HepG2 (cell line): ENCODE measurements at regions not wholly inside any gene's neighbourhood (a gene's known extent, or its start where the extent isn't known, plus 50 kb on each side); places are given as distances from the start of the nearest gene placed in this dataset.

ENCODE experiments used
- ERF ChIP-seq: IDR thresholded peaks from 2 replicates; pipeline ENCODE4 v1.6.1; 2018; ENCODE audit warnings: missing biosample characterization, missing genetic modification reagents
- GABPB1 ChIP-seq: IDR thresholded peaks from 2 replicates; pipeline ENCODE4 v1.6.1; 2016; ENCODE audit warnings: mild to moderate bottlenecking, missing genetic modification reagents, moderate library complexity, missing compliant biosample characterization
- JUNB ChIP-seq: sonication (generic); formaldehyde crosslinking; IDR thresholded peaks from 2 replicates; pipeline ENCODE4 v1.8.0; 2022; ENCODE audit warnings: missing genetic modification reagents, mild to moderate bottlenecking, borderline replicate concordance
- MBD4 ChIP-seq: IDR thresholded peaks from 2 replicates; pipeline ENCODE4 v1.6.1; 2012; ENCODE audit warnings: low read length, inconsistent platforms, borderline replicate concordance
- NFKBIZ ChIP-seq: IDR thresholded peaks from 2 replicates; pipeline ENCODE4 v1.6.1; 2018; ENCODE audit warnings: missing genetic modification reagents, missing compliant biosample characterization
- PHF5A ChIP-seq: IDR thresholded peaks from one replicate; pipeline ENCODE4 v1.6.1; 2018; ENCODE audit warnings: low read depth, missing genetic modification reagents; ENCODE audit not compliant: unreplicated experiment
- PPARG ChIP-seq: conservative IDR thresholded peaks from 2 replicates; pipeline ENCODE4 v1.6.1; 2016; ENCODE audit warnings: missing biosample characterization, missing genetic modification reagents
- PRPF4 ChIP-seq: fragments of 200-400 bp; formaldehyde crosslinking; IDR thresholded peaks from 2 replicates; pipeline ENCODE4 v1.6.1; 2016; ENCODE audit warnings: low read length, low read depth; ENCODE audit not compliant: poor library complexity, severe bottlenecking
- SAFB2 ChIP-seq: sonication (generic); formaldehyde crosslinking; IDR thresholded peaks from 2 replicates; pipeline ENCODE4 v1.5.1; 2020; ENCODE audit warnings: missing genetic modification reagents, low read depth, mild to moderate bottlenecking, borderline replicate concordance
- TBX3 ChIP-seq: fragments of 450-650 bp; IDR thresholded peaks from 2 replicates; pipeline ENCODE4 v1.6.1; 2017; ENCODE audit warnings: antibody characterized with exemption, mild to moderate bottlenecking, inconsistent platforms, borderline replicate concordance
- YY1 ChIP-seq: IDR thresholded peaks from 2 replicates; pipeline ENCODE4 v1.6.1; 2011; ENCODE audit warnings: low read length, low read depth, moderate library complexity, mild to moderate bottlenecking; ENCODE audit not compliant: insufficient read depth, insufficient replicate concordance
- ZBTB7A ChIP-seq: sonication (generic); formaldehyde crosslinking; IDR thresholded peaks from 2 replicates; pipeline ENCODE4 v1.8.0; 2022; ENCODE audit warnings: mild to moderate bottlenecking, missing genetic modification reagents
- ZKSCAN8 ChIP-seq: IDR thresholded peaks from 2 replicates; pipeline ENCODE4 v1.6.1; 2016; ENCODE audit warnings: borderline replicate concordance, missing genetic modification reagents, missing compliant biosample characterization
- ZNF331 ChIP-seq: sonication (generic); formaldehyde crosslinking; IDR thresholded peaks from 2 replicates; pipeline ENCODE4 v1.4.0; 2020; ENCODE audit warnings: missing genetic modification reagents
- ZNF547 ChIP-seq: sonication (generic); formaldehyde crosslinking; IDR thresholded peaks from 2 replicates; pipeline ENCODE4 v1.5.1; 2020; ENCODE audit warnings: mild to moderate bottlenecking, missing genetic modification reagents
- ZNF644 ChIP-seq: IDR thresholded peaks from 2 replicates; pipeline ENCODE4 v1.6.1; 2016; ENCODE audit warnings: low read depth
- ZSCAN29 ChIP-seq: sonication (generic); formaldehyde crosslinking; conservative IDR thresholded peaks from 2 replicates; pipeline ENCODE4 v1.4.0; 2020; ENCODE audit warnings: mild to moderate bottlenecking, missing genetic modification reagents
- TF ChIP-seq, protein P1 (sequence below): sonication (generic); formaldehyde crosslinking; IDR thresholded peaks from 2 replicates; pipeline ENCODE4 v1.9.0; 2021; ENCODE audit warnings: missing genetic modification reagents, borderline replicate concordance
- TF ChIP-seq, protein P2 (sequence below): sonication (generic); formaldehyde crosslinking; IDR thresholded peaks from 2 replicates; pipeline ENCODE4 v1.5.1; 2020; ENCODE audit warnings: missing genetic modification reagents, mild to moderate bottlenecking, borderline replicate concordance

GRCh38 chr11:122439866-122440810 is 215.4 kb upstream of the UBASH3B start (continued):
- TF ChIP-seq PPARG (CRISPR knock-in tag) (peak; percentile 80), GABPB1 (no peak), ZNF644 (peak; percentile 75; the same call in 1 of the 2 replicates), TBX3 (peak; percentile 62; the same call in 1 of the 2 replicates), ERF (CRISPR knock-in tag) (peak; percentile 19; the same call in 1 of the 2 replicates), PHF5A (CRISPR knock-in tag) (no peak), NFKBIZ (CRISPR knock-in tag) (no peak), ZNF547 (CRISPR knock-in tag) (no peak), MBD4 (no peak), ZBTB7A (CRISPR knock-in tag) (no peak), JUNB (CRISPR knock-in tag) (no peak), YY1 (no peak), SAFB2 (CRISPR knock-in tag) (no peak), ZKSCAN8 (CRISPR knock-in tag) (no peak), ZNF331 (CRISPR knock-in tag) (peak; percentile 46; the same call in 1 of the 2 replicates), PRPF4 (no peak), ZSCAN29 (CRISPR knock-in tag) (no peak)
- TF ChIP-seq, protein P1, sequence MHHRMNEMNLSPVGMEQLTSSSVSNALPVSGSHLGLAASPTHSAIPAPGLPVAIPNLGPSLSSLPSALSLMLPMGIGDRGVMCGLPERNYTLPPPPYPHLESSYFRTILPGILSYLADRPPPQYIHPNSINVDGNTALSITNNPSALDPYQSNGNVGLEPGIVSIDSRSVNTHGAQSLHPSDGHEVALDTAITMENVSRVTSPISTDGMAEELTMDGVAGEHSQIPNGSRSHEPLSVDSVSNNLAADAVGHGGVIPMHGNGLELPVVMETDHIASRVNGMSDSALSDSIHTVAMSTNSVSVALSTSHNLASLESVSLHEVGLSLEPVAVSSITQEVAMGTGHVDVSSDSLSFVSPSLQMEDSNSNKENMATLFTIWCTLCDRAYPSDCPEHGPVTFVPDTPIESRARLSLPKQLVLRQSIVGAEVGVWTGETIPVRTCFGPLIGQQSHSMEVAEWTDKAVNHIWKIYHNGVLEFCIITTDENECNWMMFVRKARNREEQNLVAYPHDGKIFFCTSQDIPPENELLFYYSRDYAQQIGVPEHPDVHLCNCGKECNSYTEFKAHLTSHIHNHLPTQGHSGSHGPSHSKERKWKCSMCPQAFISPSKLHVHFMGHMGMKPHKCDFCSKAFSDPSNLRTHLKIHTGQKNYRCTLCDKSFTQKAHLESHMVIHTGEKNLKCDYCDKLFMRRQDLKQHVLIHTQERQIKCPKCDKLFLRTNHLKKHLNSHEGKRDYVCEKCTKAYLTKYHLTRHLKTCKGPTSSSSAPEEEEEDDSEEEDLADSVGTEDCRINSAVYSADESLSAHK (CRISPR knock-in tag) = no peak
- TF ChIP-seq, protein P2, sequence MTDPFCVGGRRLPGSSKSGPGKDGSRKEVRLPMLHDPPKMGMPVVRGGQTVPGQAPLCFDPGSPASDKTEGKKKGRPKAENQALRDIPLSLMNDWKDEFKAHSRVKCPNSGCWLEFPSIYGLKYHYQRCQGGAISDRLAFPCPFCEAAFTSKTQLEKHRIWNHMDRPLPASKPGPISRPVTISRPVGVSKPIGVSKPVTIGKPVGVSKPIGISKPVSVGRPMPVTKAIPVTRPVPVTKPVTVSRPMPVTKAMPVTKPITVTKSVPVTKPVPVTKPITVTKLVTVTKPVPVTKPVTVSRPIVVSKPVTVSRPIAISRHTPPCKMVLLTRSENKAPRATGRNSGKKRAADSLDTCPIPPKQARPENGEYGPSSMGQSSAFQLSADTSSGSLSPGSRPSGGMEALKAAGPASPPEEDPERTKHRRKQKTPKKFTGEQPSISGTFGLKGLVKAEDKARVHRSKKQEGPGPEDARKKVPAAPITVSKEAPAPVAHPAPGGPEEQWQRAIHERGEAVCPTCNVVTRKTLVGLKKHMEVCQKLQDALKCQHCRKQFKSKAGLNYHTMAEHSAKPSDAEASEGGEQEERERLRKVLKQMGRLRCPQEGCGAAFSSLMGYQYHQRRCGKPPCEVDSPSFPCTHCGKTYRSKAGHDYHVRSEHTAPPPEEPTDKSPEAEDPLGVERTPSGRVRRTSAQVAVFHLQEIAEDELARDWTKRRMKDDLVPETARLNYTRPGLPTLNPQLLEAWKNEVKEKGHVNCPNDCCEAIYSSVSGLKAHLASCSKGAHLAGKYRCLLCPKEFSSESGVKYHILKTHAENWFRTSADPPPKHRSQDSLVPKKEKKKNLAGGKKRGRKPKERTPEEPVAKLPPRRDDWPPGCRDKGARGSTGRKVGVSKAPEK (CRISPR knock-in tag) = peak; percentile 71; the same call in 1 of the 2 replicates
